Neutrophil (primary cell): ENCODE measurements at regions not wholly inside any gene's neighbourhood (a gene's known extent, or its start where the extent isn't known, plus 50 kb on each side); places are given as distances from the start of the nearest gene placed in this dataset.

ENCODE experiments used
- H3K27ac ChIP-seq: fragments of 200-600 bp; sonication (generic); 2 replicates; pipeline ENCODE4 v1.5.1; 2016; ENCODE audit warnings: mild to moderate bottlenecking, moderate library complexity
- H3K27me3 ChIP-seq: fragments of 200-600 bp; sonication (generic); 2 replicates; pipeline ENCODE4 v1.6.0; 2016; ENCODE audit warnings: mild to moderate bottlenecking
- H3K36me3 ChIP-seq: fragments of 200-600 bp; sonication (generic); 2 replicates; pipeline ENCODE4 v1.5.1; 2017
- H3K4me1 ChIP-seq, 2 experiments: fragments of 200-600 bp in 1 of 2; sonication (generic) in 1 of 2; 1 replicate in 1 of 2; 2 replicates in 1 of 2; pipeline versions ENCODE4 v1.5.1 to v1.6.1; 2013 to 2016; ENCODE audit warnings: low read depth in 1 of 2, low read length in 1 of 2, mild to moderate bottlenecking in 1 of 2, moderate library complexity in 1 of 2; ENCODE audit not compliant: control insufficient read depth in 1 of 2, insufficient read depth in 1 of 2
- H3K4me3 ChIP-seq, 2 experiments: fragments of 200-600 bp in 1 of 2; sonication (generic) in 1 of 2; 1 replicate in 1 of 2; 2 replicates in 1 of 2; pipeline ENCODE4 v1.5.1; 2013 to 2016; ENCODE audit warnings: low read depth in 1 of 2, low read length in 1 of 2, mild to moderate bottlenecking in 1 of 2, moderate library complexity in 1 of 2
- H3K9me3 ChIP-seq: fragments of 200-600 bp; sonication (generic); 2 replicates; pipeline ENCODE4 v1.5.1; 2016
- TF ChIP-seq, protein P1 (sequence below): fragments of 200-600 bp; sonication (generic); IDR thresholded peaks from 2 replicates; pipeline ENCODE4 v1.5.1; 2016; ENCODE audit warnings: antibody characterized with exemption

DNA sequence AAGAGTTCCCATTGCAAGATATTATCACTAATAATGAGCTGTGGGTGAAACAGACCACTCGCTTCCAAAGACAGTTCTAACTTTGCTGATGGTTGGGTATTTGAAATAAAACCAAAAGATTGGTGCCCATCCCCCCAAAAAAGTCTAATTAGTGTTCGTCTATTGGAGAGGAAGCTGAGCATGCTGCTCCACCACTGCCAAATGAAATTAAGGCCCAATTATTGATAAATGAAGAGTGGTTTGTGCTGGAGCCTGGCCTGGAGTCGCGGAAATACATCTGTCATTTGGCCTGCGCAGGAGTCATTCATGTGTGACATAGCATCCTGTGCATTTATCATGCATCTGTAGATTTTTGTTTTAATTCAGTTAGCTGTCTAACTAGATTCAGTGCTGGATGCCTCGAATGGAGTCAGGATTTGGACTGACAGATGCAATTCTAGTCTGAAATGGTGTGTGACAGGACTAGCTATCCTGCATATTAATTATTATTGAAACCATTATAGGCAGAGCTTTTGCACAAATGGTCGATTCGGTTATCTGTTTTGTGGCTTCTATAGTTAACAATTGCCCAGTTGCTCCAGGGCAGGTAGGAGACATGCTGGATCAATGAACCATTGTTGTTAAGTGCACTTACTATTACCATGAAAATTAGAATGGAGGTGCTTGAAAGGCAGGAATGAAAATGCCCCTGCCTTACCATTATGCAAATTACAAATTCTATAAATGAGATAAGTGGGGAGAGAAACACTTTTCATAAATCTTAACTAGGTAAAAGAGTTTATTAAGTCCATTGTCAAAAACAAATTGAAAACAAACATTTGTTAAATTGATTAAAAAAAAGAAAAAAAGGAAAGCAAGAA lies 450.4 kb upstream of the TCF4 start:
- Histone ChIP-seq H3K9me3 (no peaks in the 10 kb centered on the region), H3K27ac (no peak overlapping the region), H3K27me3 (no peaks in the 10 kb centered on the region), H3K4me3 (no peak overlapping the region), H3K4me1 (no peaks in the 10 kb centered on the region), H3K36me3 (no peaks in the 10 kb centered on the region)
- TF ChIP-seq, protein P1, sequence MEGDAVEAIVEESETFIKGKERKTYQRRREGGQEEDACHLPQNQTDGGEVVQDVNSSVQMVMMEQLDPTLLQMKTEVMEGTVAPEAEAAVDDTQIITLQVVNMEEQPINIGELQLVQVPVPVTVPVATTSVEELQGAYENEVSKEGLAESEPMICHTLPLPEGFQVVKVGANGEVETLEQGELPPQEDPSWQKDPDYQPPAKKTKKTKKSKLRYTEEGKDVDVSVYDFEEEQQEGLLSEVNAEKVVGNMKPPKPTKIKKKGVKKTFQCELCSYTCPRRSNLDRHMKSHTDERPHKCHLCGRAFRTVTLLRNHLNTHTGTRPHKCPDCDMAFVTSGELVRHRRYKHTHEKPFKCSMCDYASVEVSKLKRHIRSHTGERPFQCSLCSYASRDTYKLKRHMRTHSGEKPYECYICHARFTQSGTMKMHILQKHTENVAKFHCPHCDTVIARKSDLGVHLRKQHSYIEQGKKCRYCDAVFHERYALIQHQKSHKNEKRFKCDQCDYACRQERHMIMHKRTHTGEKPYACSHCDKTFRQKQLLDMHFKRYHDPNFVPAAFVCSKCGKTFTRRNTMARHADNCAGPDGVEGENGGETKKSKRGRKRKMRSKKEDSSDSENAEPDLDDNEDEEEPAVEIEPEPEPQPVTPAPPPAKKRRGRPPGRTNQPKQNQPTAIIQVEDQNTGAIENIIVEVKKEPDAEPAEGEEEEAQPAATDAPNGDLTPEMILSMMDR = no peak

DNA sequence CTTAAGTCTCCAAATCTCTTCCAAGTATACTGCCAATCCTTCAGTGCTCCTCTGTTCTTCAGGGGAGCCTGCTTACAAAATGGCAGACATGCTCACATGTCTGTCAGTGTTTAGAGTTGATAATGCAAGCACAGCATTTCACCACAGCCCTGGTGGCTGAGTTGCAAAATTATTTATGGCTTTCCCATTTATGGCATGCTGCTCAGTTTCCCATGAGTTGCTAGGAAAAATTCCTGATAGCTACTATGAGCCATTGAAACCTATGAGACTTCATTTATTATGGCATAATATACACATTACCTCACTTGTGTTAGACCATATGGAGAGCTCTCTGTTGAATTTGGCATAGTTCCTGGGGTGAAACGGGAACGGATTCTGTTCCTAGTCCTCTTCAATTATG lies 448.7 kb upstream of the TCF4 start:
- no peak overlapping the region for H3K4me3 ChIP-seq

DNA sequence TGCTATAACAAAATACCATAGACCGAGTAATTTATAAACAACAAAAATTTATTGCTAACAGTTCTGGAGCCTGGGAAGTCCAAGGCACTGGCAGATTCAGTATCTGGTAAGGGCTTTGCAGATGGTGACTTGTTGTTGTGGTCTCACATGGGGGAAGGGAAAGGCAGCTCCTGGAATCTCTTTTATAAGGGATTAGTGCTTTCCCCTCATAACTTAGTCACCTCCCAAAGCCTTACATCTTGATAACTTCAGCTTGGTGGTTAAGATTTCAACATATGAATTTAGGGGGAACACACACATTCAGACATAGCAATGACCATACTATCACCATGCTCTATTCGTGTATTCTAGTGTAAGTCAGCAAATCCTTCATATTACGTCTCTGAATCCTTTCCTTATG lies 447.6 kb upstream of the TCF4 start:
- no peaks in the 10 kb centered on the region for H3K36me3 ChIP-seq
- TF ChIP-seq, protein P1 = no peak
- no peaks in the 10 kb centered on the region for H3K27me3 ChIP-seq
- H3K9me3 ChIP-seq = no peaks in the 10 kb centered on the region
- H3K4me1 ChIP-seq = no peaks in the 10 kb centered on the region
- no peak overlapping the region for H3K4me3 ChIP-seq
- no peak overlapping the region for H3K27ac ChIP-seq

More for the DNA sequence above, 448.7 kb upstream of the TCF4 start:
- no peak overlapping the region for H3K27ac ChIP-seq
- no peaks in the 10 kb centered on the region for H3K27me3 ChIP-seq
- no peaks in the 10 kb centered on the region for H3K4me1 ChIP-seq
- H3K36me3 ChIP-seq = no peaks in the 10 kb centered on the region
- TF ChIP-seq, protein P1 = no peak
- H3K9me3 ChIP-seq = no peaks in the 10 kb centered on the region

DNA sequence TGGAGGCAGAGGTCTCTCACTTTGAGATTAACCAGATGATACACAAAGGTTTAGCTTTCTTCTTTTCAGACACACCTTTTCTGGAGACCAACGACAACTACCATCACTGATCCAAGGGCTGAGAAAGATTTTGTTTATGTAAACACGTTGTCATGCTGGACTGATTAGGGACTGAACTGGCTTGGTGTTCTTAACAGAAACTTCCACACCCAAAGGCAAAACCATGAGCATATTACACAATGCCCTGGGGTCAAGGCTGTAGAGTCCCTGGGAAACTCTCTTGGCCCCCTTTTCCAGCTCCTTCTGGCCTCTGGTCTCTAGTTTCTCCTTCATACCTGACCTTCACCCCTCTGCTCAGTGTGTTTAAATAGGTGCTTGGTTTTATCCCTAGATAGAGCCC lies 447.0 kb upstream of the TCF4 start:
- Histone ChIP-seq H3K27me3 (no peaks in the 10 kb centered on the region), H3K4me1 (no peaks in the 10 kb centered on the region), H3K27ac (no peak overlapping the region), H3K4me3 (no peak overlapping the region), H3K9me3 (no peaks in the 10 kb centered on the region), H3K36me3 (no peaks in the 10 kb centered on the region)
- TF ChIP-seq, protein P1 = no peak

DNA sequence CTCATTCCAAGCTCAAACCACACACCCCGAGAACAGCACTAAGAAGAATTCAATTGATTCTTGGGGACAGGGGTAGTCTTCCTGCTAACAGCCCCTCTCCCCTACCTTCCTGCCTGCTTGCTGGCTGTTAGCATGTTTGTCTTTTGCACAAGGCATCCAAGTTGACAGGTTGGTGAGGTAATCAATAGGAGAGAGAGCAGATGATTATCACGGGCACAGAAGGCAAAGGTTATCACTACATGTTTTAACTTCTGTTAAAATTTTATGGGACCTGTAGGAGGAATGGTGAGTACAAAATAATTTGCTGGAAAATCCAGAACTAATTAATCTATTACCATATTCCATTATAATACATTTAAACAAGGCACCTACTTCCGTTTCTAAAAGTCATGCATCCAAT lies 442.1 kb upstream of the TCF4 start:
- no peaks in the 10 kb centered on the region for H3K4me1 ChIP-seq
- no peak overlapping the region for H3K27ac ChIP-seq
- H3K27me3 ChIP-seq = no peaks in the 10 kb centered on the region
- no peaks in the 10 kb centered on the region for H3K9me3 ChIP-seq
- TF ChIP-seq, protein P1 = no peak
- H3K36me3 ChIP-seq = no peaks in the 10 kb centered on the region
- H3K4me3 ChIP-seq = no peak overlapping the region
